RWPE2 (cell line): ENCODE measurements at regions not wholly inside any gene's neighbourhood (a gene's known extent, or its start where the extent isn't known, plus 50 kb on each side); places are given as distances from the start of the nearest gene placed in this dataset.

Source experiments
- ATAC-seq: fragments of 200-7000 bp; cut with Tn5 transposase; 3 replicates; pipeline ENCODE4 v1.9.1; 2021; ENCODE audit warnings: low read depth
- DNase-seq: peaks from one replicate; pipeline ENCODE4 v3.0.0-alpha.2; 2020; ENCODE audit warnings: low spot score
- H3K27ac ChIP-seq: fragments of 450-650 bp; 2 replicates; pipeline ENCODE4 v1.5.1; 2017; ENCODE audit warnings: mild to moderate bottlenecking; ENCODE audit not compliant: poor library complexity, severe bottlenecking
- H3K27me3 ChIP-seq: fragments of 250-450 bp; sonication (Bioruptor Pico); 2 replicates; pipeline ENCODE4 v1.5.1; 2021; ENCODE audit warnings: mild to moderate bottlenecking, moderate library complexity; ENCODE audit not compliant: insufficient read depth, poor library complexity, severe bottlenecking
- H3K36me3 ChIP-seq: fragments of 250-450 bp; sonication (Bioruptor Pico); 2 replicates; pipeline ENCODE4 v1.5.1; 2020; ENCODE audit warnings: low read depth, mild to moderate bottlenecking, moderate library complexity
- H3K4me1 ChIP-seq: fragments of 250-450 bp; sonication (Bioruptor Pico); 2 replicates; pipeline ENCODE4 v1.5.1; 2021; ENCODE audit warnings: mild to moderate bottlenecking, moderate library complexity; ENCODE audit not compliant: insufficient read depth, poor library complexity, severe bottlenecking
- H3K4me3 ChIP-seq: fragments of 250-450 bp; sonication (Bioruptor Pico); 2 replicates; pipeline ENCODE4 v1.5.1; 2021; ENCODE audit warnings: mild to moderate bottlenecking, moderate library complexity; ENCODE audit not compliant: severe bottlenecking
- H3K9me3 ChIP-seq: fragments of 250-450 bp; sonication (Bioruptor Pico); 2 replicates; pipeline ENCODE4 v1.5.1; 2021; ENCODE audit warnings: mild to moderate bottlenecking, moderate library complexity; ENCODE audit not compliant: severe bottlenecking
- CTCF ChIP-seq: fragments of 450-650 bp; IDR thresholded peaks from one replicate; pipeline ENCODE4 v1.5.1; 2017; ENCODE audit warnings: mild to moderate bottlenecking, moderate library complexity; ENCODE audit not compliant: poor library complexity, severe bottlenecking

GRCh38 chr5:17872204-17872603 lies 237.9 kb downstream of the TAF11L14 start:
- H3K27ac ChIP-seq = no peak overlapping the region
- H3K9me3 ChIP-seq = no peaks in the 10 kb centered on the region
- no peaks in the 10 kb centered on the region for H3K27me3 ChIP-seq
- DNase-seq (no peak), ATAC-seq (no peak)
- no peak overlapping the region for H3K4me3 ChIP-seq
- H3K4me1 ChIP-seq = no peaks in the 10 kb centered on the region
- TF ChIP-seq CTCF = no peak
- H3K36me3 ChIP-seq = no peaks in the 10 kb centered on the region

- no peaks in the 10 kb centered on the region for H3K36me3 ChIP-seq
- H3K4me3 ChIP-seq = no peak overlapping the region
- no peak overlapping the region for H3K27ac ChIP-seq
- no peaks in the 10 kb centered on the region for H3K27me3 ChIP-seq
- TF ChIP-seq CTCF = no peak
- peaks cover 8% of the 10 kb centered on the region for H3K4me1 ChIP-seq
- H3K9me3 ChIP-seq = no peaks in the 10 kb centered on the region
- ATAC-seq = no peak
- DNase-seq = no peak
Measured at GRCh38 chr5:17878541-17878940, 244.3 kb downstream of the TAF11L14 start.

GRCh38 chr5:17879276-17879675 lies 245.0 kb downstream of the TAF11L14 start:
- TF ChIP-seq CTCF = no peak
- no peak overlapping the region for H3K27ac ChIP-seq
- H3K36me3 ChIP-seq = no peaks in the 10 kb centered on the region
- no peaks in the 10 kb centered on the region for H3K27me3 ChIP-seq
- H3K9me3 ChIP-seq = no peaks in the 10 kb centered on the region
- ATAC-seq = no peak
- H3K4me3 ChIP-seq = no peak overlapping the region
- DNase-seq = no peak
- peaks cover 8% of the 10 kb centered on the region for H3K4me1 ChIP-seq

- H3K9me3 ChIP-seq = no peaks in the 10 kb centered on the region
- peaks cover 8% of the 10 kb centered on the region for H3K4me1 ChIP-seq
- H3K27ac ChIP-seq = no peak overlapping the region
- H3K4me3 ChIP-seq = no peak overlapping the region
- no peak for DNase-seq
- H3K36me3 ChIP-seq = no peaks in the 10 kb centered on the region
- H3K27me3 ChIP-seq = no peaks in the 10 kb centered on the region
- ATAC-seq = no peak
- no peak for TF ChIP-seq CTCF
Measured at GRCh38 chr5:17880869-17881268, 246.6 kb downstream of the TAF11L14 start.

GRCh38 chr5:17882760-17883488 lies 248.7 kb downstream of the TAF11L14 start:
- DNase-seq = peak; percentile 66
- TF ChIP-seq CTCF = peak; percentile 43
- Histone ChIP-seq H3K36me3 (no peaks in the 10 kb centered on the region), H3K9me3 (no peaks in the 10 kb centered on the region), H3K27me3 (no peaks in the 10 kb centered on the region), H3K27ac (no peak overlapping the region), H3K4me1 (peaks cover 8% of the 10 kb centered on the region), H3K4me3 (no peak overlapping the region)
- ATAC-seq = peak; percentile 95
